ENCODE measurements at regions not wholly inside any gene's neighbourhood (a gene's known extent, or its start where the extent isn't known, plus 50 kb on each side); places are given as distances from the start of the nearest gene placed in this dataset.

GRCh38 chr3:170727754-170728153 lies 141.9 kb upstream of the SLC7A14 start:
- no peak for DNase-seq

GRCh38 chr3:170726976-170727661 lies 141.2 kb upstream of the SLC7A14 start:
- DNase-seq = no peak

GRCh38 chr3:170725285-170725731 lies 139.4 kb upstream of the SLC7A14 start:
- DNase-seq = no peak

- DNase-seq = no peak
Measured at GRCh38 chr3:170724599-170725280, 138.9 kb upstream of the SLC7A14 start.

GRCh38 chr3:170723241-170723640 lies 137.4 kb upstream of the SLC7A14 start:
- DNase-seq = no peak

GRCh38 chr3:170721563-170721962 lies 135.7 kb upstream of the SLC7A14 start:
- no peak for DNase-seq

- DNase-seq = no peak
Measured at GRCh38 chr3:170719300-170719699, 133.4 kb upstream of the SLC7A14 start.

- DNase-seq = no peak
Measured at GRCh38 chr3:170718848-170719247, 133.0 kb upstream of the SLC7A14 start.

GRCh38 chr3:170717410-170718402 lies 131.8 kb upstream of the SLC7A14 start:
- DNase-seq = no peak

GRCh38 chr3:170716172-170716805 lies 130.4 kb upstream of the SLC7A14 start:
- DNase-seq = no peak

- no peak for DNase-seq
Measured at GRCh38 chr3:170714562-170715535, 129.0 kb upstream of the SLC7A14 start.

GRCh38 chr3:170714122-170714521 lies 128.2 kb upstream of the SLC7A14 start:
- DNase-seq = no peak

- DNase-seq = no peak
Measured at GRCh38 chr3:170713653-170714052, 127.8 kb upstream of the SLC7A14 start.

- no peak for DNase-seq
Measured at GRCh38 chr3:170712798-170713197, 126.9 kb upstream of the SLC7A14 start.

GRCh38 chr3:170712336-170712735 lies 126.5 kb upstream of the SLC7A14 start:
- no peak for DNase-seq

GRCh38 chr3:170711786-170712185 lies 125.9 kb upstream of the SLC7A14 start:
- no peak for DNase-seq

- no peak for DNase-seq
Measured at GRCh38 chr3:170709046-170709445, 123.2 kb upstream of the SLC7A14 start.

GRCh38 chr3:170707899-170708298 lies 122.0 kb upstream of the SLC7A14 start:
- DNase-seq = no peak

- no peak for DNase-seq
Measured at GRCh38 chr3:170705131-170705530, 119.3 kb upstream of the SLC7A14 start.

- no peak for DNase-seq
Measured at GRCh38 chr3:170703121-170703588, 117.3 kb upstream of the SLC7A14 start.
